Stomach (tissue), 8 donors: ENCODE measurements at regions not wholly inside any gene's neighbourhood (a gene's known extent, or its start where the extent isn't known, plus 50 kb on each side); places are given as distances from the start of the nearest gene placed in this dataset.

Source experiments
- DNase-seq, 2 donors: peaks; one replicate each; pipeline versions ENCODE4 v3.0.0 to v3.0.0-alpha.2; 2013 to 2019
- H3K27ac ChIP-seq, 5 donors: fragments of 200-600 bp in 4 of 5; sonication (generic) in 4 of 5; one replicate each; pipeline ENCODE4 v1.5.1; 2013 to 2019; ENCODE audit warnings: mild to moderate bottlenecking in 1 of 5, moderate library complexity in 1 of 5
- H3K27me3 ChIP-seq, 3 donors: fragments of 200-600 bp; sonication (generic); one replicate each; pipeline ENCODE4 v1.5.1; 2017 to 2019; ENCODE audit warnings: mixed run types in 1 of 3
- H3K36me3 ChIP-seq, 4 donors: fragments of 200-600 bp; sonication (generic); 1 replicate in 3 of 4; 2 replicates in 1 of 4; pipeline ENCODE4 v1.5.1; 2016 to 2019
- H3K4me1 ChIP-seq, 4 donors: fragments of 200-600 bp; sonication (generic); one replicate each; pipeline ENCODE4 v1.5.1; 2016 to 2019
- H3K4me3 ChIP-seq, 4 donors: fragments of 200-600 bp; sonication (generic) in 3 of 4; one replicate each; pipeline ENCODE4 v1.5.1; 2016 to 2019; ENCODE audit warnings: mild to moderate bottlenecking in 1 of 4
- H3K9me3 ChIP-seq, 4 donors: fragments of 200-600 bp; sonication (generic); one replicate each; pipeline ENCODE4 v1.5.1; 2016 to 2019
- EP300 ChIP-seq: sonication (generic); formaldehyde crosslinking; IDR thresholded peaks from one replicate; pipeline ENCODE4 v1.6.1; 2017; ENCODE audit warnings: antibody characterized with exemption
- POLR2A ChIP-seq, 4 donors: fragments of 450-650 bp; IDR thresholded peaks; one replicate each; pipeline ENCODE4 v1.6.1; 2016; ENCODE audit warnings: antibody characterized with exemption in 4 of 4, control low read depth in 2 of 4, mild to moderate bottlenecking in 1 of 4, moderate library complexity in 1 of 4
- POLR2AphosphoS5 ChIP-seq, 3 donors: sonication (generic); formaldehyde crosslinking; IDR thresholded peaks; one replicate each; pipeline ENCODE4 v1.6.1; 2016; ENCODE audit warnings: antibody characterized with exemption in 3 of 3
- WGBS, 5 donors: extraction: QIAGEN DNeasy Blood & Tissue Kit in 3 of 5; methylation state at CpG; one replicate each; pipeline versions ENCODE4 v1.1.5 to v1.1.7; 2013 to 2018; 5-methylcytosine and 5-hydroxymethylcytosine counted together
- intact Hi-C: fragments of 100-400 bp; cut with DNase I; formaldehyde crosslinking; loops from one replicate; pipeline ENCODE4 v1.15.1; 2023; ENCODE audit warnings: low total_unique reads
- TF ChIP-seq, protein P1 (sequence below), 7 experiments: fragments of 450-650 bp in 4 of 7; fragments of 200-600 bp in 3 of 7; sonication (generic) in 3 of 7; IDR thresholded peaks; one replicate each; pipeline ENCODE4 v1.5.1; 2016 to 2019; ENCODE audit warnings: antibody characterized with exemption in 7 of 7, control low read depth in 2 of 7, mild to moderate bottlenecking in 1 of 7
- donor health status: healthy with polysubstance abuse.
- donor health status: Bipolar disorder and iron deficiency.
- donor health status: healthy.

DNA sequence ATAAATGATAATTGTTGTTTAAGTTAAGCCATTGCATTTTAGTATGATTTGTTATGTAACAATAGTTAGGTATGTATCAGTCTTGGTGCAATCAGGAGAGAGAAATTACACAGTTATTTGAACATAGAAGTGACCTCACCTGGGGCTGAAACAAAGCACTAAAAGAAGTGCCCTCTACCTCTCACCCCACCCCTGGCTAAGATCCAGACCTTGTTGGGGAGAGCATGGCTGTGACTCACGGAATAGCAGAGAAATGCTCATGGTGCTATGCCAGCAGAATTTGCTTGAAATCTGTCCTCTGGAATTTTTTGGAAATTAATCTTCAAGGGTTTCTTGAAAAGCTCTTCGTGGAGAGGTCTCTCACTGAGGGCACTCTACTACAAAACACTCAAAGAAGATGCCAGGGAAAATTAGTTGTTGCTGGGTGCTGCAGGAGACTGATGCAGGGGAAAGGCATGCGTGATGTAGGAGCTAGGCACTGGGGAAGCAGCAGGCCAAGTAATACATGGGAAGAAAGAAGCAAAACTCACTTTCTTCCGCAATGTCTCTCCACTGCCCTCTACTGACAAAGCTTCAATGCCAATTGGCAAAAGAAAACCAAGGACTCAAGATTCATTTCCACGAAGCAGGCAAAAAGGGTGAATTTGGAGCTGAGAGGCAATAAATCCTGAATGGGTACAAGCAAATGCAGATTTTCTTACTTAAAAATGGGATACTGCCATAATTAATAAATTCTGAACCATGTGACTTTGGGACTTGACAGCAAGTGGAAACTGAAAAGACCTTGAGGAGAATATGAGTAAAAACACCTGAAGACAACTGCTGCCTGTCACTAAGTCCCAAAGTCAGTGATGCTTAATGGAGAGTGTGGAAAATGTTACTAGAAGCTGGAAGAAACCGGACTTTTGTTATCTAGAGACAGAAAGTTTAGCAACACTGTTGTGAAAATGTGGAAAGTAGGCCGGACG lies 136.3 kb upstream of the ZNF184 start:
- peaks cover 0 to 9% (median 0%) of the 10 kb centered on the region in 4 donors for H3K4me1 ChIP-seq
- TF ChIP-seq, protein P1, sequence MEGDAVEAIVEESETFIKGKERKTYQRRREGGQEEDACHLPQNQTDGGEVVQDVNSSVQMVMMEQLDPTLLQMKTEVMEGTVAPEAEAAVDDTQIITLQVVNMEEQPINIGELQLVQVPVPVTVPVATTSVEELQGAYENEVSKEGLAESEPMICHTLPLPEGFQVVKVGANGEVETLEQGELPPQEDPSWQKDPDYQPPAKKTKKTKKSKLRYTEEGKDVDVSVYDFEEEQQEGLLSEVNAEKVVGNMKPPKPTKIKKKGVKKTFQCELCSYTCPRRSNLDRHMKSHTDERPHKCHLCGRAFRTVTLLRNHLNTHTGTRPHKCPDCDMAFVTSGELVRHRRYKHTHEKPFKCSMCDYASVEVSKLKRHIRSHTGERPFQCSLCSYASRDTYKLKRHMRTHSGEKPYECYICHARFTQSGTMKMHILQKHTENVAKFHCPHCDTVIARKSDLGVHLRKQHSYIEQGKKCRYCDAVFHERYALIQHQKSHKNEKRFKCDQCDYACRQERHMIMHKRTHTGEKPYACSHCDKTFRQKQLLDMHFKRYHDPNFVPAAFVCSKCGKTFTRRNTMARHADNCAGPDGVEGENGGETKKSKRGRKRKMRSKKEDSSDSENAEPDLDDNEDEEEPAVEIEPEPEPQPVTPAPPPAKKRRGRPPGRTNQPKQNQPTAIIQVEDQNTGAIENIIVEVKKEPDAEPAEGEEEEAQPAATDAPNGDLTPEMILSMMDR (IDR thresholded peaks at IDR 0.05): peak in 2 of 7 experiments; percentile 29 to 30
- no peak for TF ChIP-seq EP300
- H3K9me3 ChIP-seq: peaks cover 0 to 1% (median 0%) of the 10 kb centered on the region in 4 donors
- 40 to 50% (median 46%) methylated on average over 8 of the region's 8 CpGs for WGBS, 5 donors
- H3K27ac ChIP-seq: no peak overlapping the region
- peak in 1 of 2 donors; percentile 56 for DNase-seq
- H3K27me3 ChIP-seq: peaks cover 0 to 75% (median 27%) of the 10 kb centered on the region in 3 donors
- intact Hi-C loops: no loop called here
- H3K4me3 ChIP-seq: no peak overlapping the region
- H3K36me3 ChIP-seq: no peaks in the 10 kb centered on the region

DNA sequence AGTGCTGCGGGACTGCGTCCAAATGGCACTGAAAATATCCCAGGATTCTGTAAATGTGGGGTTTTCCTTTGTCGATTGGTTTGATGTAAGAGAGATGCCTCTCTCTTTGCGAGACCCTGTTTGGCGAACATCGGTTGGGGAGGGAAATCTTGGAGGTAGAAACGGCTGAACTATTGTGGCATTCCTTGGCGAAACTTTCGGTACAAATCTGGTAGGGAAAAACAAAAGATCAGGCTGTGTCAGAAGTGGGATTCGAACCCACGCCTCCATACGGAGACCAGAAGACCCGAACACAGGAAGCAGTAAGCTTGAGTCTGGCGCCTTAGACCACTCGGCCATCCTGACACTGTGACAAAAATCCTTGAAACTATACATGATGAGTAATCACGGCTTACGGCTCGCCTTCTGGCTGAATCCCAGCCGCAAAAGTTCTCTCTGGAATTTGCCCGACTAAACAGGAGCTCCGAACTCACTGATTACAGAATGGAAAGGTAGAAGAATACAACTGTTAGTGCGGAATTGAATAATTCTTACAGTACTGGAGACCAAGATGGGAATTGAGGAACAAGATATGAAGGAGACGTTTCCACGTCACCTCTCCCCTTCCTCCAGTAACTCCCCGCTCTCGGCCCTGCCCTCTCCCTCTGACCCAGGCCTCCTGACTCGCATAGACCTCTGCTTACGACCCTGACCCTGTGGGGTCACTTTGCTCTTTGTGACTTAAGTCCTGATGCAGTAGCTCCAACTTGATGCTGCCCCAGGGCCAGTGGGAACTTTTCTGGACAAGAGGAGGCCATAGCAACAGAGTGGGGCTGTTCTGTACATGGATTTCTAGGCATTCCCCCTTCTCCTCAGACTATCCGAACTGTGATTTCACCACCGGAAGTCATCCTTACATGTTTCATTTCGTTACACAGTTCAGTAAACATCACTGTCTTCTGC lies 132.8 kb upstream of the ZNF184 start:
- Histone ChIP-seq H3K36me3 (no peaks in the 10 kb centered on the region), H3K27me3 (peaks cover 0 to 77% (median 45%) of the 10 kb centered on the region in 3 donors), H3K4me3 (no peak overlapping the region), H3K4me1 (peaks cover 0 to 9% (median 0%) of the 10 kb centered on the region in 4 donors), H3K27ac (no peak overlapping the region), H3K9me3 (peaks cover 0 to 17% (median 13%) of the 10 kb centered on the region in 4 donors)
- intact Hi-C loops: no loop called here
- TF ChIP-seq, protein P1 (IDR thresholded peaks at IDR 0.05): no peak
- TF ChIP-seq EP300 (no peak), POLR2A (IDR thresholded peaks at IDR 0.05) (no peak), POLR2AphosphoS5 (IDR thresholded peaks at IDR 0.05) (no peak)
- DNase-seq: peak in 1 of 2 donors; percentile 40
- 9 to 14% (median 13%) methylated on average over 30 to 31 of the region's 31 CpGs for WGBS, 5 donors

DNA sequence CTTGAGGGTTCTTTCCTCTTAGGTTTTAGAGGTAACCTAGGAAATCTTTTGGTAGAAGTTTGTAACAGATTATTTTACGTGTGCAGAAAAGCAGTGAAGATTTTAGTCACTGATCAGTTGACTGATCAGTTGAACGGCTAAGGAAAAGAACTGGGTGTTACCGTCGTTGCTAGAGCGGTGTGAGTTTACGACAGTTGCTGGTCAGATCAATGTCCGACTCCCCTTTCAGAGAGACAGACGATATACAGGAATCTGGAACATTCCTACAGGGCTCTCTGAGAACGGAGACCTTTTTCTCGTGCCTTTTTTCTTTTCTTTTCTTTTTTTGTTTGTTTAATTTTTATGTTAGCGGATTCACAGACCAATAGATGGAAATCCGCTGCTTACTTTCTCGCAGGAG lies 132.1 kb upstream of the ZNF184 start:
- Histone ChIP-seq H3K9me3 (peaks cover 0 to 18% (median 15%) of the 10 kb centered on the region in 4 donors), H3K27ac (no peak overlapping the region), H3K27me3 (peaks cover 6 to 84% (median 52%) of the 10 kb centered on the region in 3 donors), H3K4me3 (no peak overlapping the region), H3K4me1 (peaks cover 0 to 9% (median 0%) of the 10 kb centered on the region in 4 donors), H3K36me3 (no peaks in the 10 kb centered on the region)
- intact Hi-C loops: no loop called here
- TF ChIP-seq EP300 (no peak), POLR2AphosphoS5 (IDR thresholded peaks at IDR 0.05) (no peak), POLR2A (IDR thresholded peaks at IDR 0.05) (no peak)
- TF ChIP-seq, protein P1 (IDR thresholded peaks at IDR 0.05): no peak
- no peak for DNase-seq
- WGBS, 5 donors: 4 to 7% (median 6%) methylated on average over 13 of the region's 13 CpGs
